Hepatocyte (in vitro differentiated cells): ENCODE measurements at regions not wholly inside any gene's neighbourhood (a gene's known extent, or its start where the extent isn't known, plus 50 kb on each side); places are given as distances from the start of the nearest gene placed in this dataset.

Experiments used
- DNase-seq: peaks from one replicate; pipeline ENCODE4 v3.0.0-alpha.2; 2016; ENCODE audit warnings: low spot score
- H2AFZ ChIP-seq: fragments of 200-600 bp; sonication (generic); 2 replicates; pipeline ENCODE4 v1.6.0; 2016; ENCODE audit warnings: antibody characterized with exemption, mild to moderate bottlenecking
- H3K27ac ChIP-seq: fragments of 200-600 bp; sonication (generic); 2 replicates; pipeline ENCODE4 v1.5.1; 2016; ENCODE audit warnings: mild to moderate bottlenecking
- H3K27me3 ChIP-seq: fragments of 200-600 bp; sonication (generic); 2 replicates; pipeline ENCODE4 v1.6.1; 2016
- H3K36me3 ChIP-seq: fragments of 200-600 bp; sonication (generic); replicated peaks from 2 replicates; pipeline ENCODE4 v1.5.1; 2016; ENCODE audit warnings: low read depth; ENCODE audit not compliant: insufficient read depth
- H3K4me1 ChIP-seq: fragments of 200-600 bp; sonication (generic); 2 replicates; pipeline ENCODE4 v1.5.1; 2016; ENCODE audit warnings: mild to moderate bottlenecking, moderate library complexity; ENCODE audit not compliant: insufficient read depth
- H3K4me2 ChIP-seq: fragments of 200-600 bp; sonication (generic); 2 replicates; pipeline ENCODE4 v1.6.0; 2016
- H3K4me3 ChIP-seq: fragments of 200-600 bp; sonication (generic); 2 replicates; pipeline ENCODE4 v1.5.1; 2016; ENCODE audit warnings: mild to moderate bottlenecking
- H3K79me2 ChIP-seq: fragments of 200-600 bp; sonication (generic); 2 replicates; pipeline ENCODE4 v1.6.0; 2017; ENCODE audit warnings: mild to moderate bottlenecking
- H3K9me2 ChIP-seq: fragments of 200-600 bp; sonication (generic); replicated peaks from 2 replicates; pipeline ENCODE4 v1.6.0; 2017; ENCODE audit warnings: mild to moderate bottlenecking; ENCODE audit not compliant: insufficient read depth
- H3K9me3 ChIP-seq: fragments of 200-600 bp; sonication (generic); 2 replicates; pipeline ENCODE4 v1.5.1; 2016; ENCODE audit warnings: low read depth, mild to moderate bottlenecking
- H4K20me1 ChIP-seq: fragments of 200-600 bp; sonication (generic); 2 replicates; pipeline ENCODE4 v1.6.0; 2016; ENCODE audit warnings: mild to moderate bottlenecking; ENCODE audit not compliant: insufficient read depth, poor library complexity, severe bottlenecking
- EZH2 ChIP-seq: fragments of 200-600 bp; sonication (generic); IDR thresholded peaks from 2 replicates; pipeline ENCODE4 v1.6.1; 2016; ENCODE audit warnings: antibody characterized with exemption, mild to moderate bottlenecking, borderline replicate concordance
- EZH2phosphoT487 ChIP-seq: fragments of 200-600 bp; sonication (generic); IDR thresholded peaks from one replicate; pipeline ENCODE4 v1.6.1; 2018; ENCODE audit warnings: antibody characterized with exemption, mild to moderate bottlenecking, low read depth, moderate library complexity; ENCODE audit not compliant: unreplicated experiment, severe bottlenecking
- WGBS: methylation state at CpG from one replicate; pipeline ENCODE4 v1.1.6; 2016; ENCODE audit warnings: low lambda C conversion rate; ENCODE audit errors: missing lambda C conversion rate; 5-methylcytosine and 5-hydroxymethylcytosine counted together
- TF ChIP-seq, protein P1 (sequence below): fragments of 200-600 bp; sonication (generic); IDR thresholded peaks from 2 replicates; pipeline ENCODE4 v1.5.1; 2016; ENCODE audit warnings: antibody characterized with exemption, mild to moderate bottlenecking; ENCODE audit not compliant: poor library complexity

DNA sequence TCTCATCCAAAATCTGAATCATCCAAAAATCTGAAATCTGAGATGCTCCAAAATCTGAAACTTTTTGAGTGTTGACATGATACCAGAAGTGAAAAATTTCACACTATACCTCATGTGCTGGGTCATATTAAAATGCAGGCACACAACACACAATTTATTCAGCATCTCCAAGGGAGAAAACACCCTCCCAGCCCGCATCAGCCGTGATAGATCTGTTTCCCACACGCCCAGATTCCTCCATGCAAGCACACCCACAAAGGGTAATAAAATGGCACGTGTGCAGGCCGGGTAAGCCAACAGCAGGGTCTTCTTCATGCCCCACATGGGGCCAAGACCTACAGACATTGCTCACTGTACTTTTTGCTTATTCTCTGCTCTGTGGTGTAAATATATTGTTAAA is 173.1 kb upstream of the FERD3L start:
- H3K4me2 ChIP-seq: no peak overlapping the region
- no peaks in the 10 kb centered on the region for H3K4me1 ChIP-seq
- no peak overlapping the region for H3K4me3 ChIP-seq
- H3K9me3 ChIP-seq: no peaks in the 10 kb centered on the region
- DNase-seq: no peak
- no peak overlapping the region for H3K27ac ChIP-seq
- H2AFZ ChIP-seq: no peak overlapping the region
- 91% methylated on average over 5 of the region's 5 CpGs for WGBS
- no peaks in the 10 kb centered on the region for H3K27me3 ChIP-seq
- H3K36me3 ChIP-seq: no peaks in the 10 kb centered on the region
- no peaks in the 10 kb centered on the region for H3K9me2 ChIP-seq
- H3K79me2 ChIP-seq: no peaks in the 10 kb centered on the region
- no peak for TF ChIP-seq EZH2phosphoT487
- TF ChIP-seq, protein P1, sequence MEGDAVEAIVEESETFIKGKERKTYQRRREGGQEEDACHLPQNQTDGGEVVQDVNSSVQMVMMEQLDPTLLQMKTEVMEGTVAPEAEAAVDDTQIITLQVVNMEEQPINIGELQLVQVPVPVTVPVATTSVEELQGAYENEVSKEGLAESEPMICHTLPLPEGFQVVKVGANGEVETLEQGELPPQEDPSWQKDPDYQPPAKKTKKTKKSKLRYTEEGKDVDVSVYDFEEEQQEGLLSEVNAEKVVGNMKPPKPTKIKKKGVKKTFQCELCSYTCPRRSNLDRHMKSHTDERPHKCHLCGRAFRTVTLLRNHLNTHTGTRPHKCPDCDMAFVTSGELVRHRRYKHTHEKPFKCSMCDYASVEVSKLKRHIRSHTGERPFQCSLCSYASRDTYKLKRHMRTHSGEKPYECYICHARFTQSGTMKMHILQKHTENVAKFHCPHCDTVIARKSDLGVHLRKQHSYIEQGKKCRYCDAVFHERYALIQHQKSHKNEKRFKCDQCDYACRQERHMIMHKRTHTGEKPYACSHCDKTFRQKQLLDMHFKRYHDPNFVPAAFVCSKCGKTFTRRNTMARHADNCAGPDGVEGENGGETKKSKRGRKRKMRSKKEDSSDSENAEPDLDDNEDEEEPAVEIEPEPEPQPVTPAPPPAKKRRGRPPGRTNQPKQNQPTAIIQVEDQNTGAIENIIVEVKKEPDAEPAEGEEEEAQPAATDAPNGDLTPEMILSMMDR: no peak
- no peak for TF ChIP-seq EZH2
- H4K20me1 ChIP-seq: no peaks in the 10 kb centered on the region

GRCh38 chr7:19317461-19317860 is 172.2 kb upstream of the FERD3L start:
- Histone ChIP-seq H4K20me1 (no peaks in the 10 kb centered on the region), H3K9me3 (no peaks in the 10 kb centered on the region), H3K27me3 (no peaks in the 10 kb centered on the region), H3K4me1 (no peaks in the 10 kb centered on the region), H3K4me2 (no peak overlapping the region), H3K79me2 (no peaks in the 10 kb centered on the region), H3K36me3 (no peaks in the 10 kb centered on the region), H3K9me2 (no peaks in the 10 kb centered on the region), H3K27ac (no peak overlapping the region), H2AFZ (no peak overlapping the region), H3K4me3 (no peak overlapping the region)
- DNase-seq: no peak
- TF ChIP-seq, protein P1: no peak
- TF ChIP-seq EZH2phosphoT487 (no peak), EZH2 (no peak)

DNA sequence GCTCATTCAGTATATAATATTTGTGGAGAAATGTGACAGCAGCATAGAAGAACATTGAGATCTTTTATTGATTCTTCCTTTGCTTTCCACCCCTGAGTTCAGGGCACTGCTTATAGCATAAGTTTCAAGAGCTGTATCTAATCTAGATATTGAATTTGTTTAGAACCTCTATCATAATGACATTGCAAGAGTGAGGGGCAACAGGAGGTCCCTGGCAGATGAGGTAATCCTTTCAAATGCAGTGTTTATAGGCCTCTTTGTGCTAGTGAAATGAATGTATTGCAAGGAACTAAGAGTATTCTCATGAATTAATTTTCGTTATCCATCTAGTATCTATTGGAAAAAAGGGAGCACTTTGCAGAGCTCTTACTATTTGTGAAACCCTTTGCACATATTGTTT is 167.2 kb upstream of the FERD3L start:
- Histone ChIP-seq H3K36me3 (no peaks in the 10 kb centered on the region), H3K9me3 (no peaks in the 10 kb centered on the region), H3K4me1 (no peaks in the 10 kb centered on the region), H3K9me2 (no peaks in the 10 kb centered on the region), H4K20me1 (no peaks in the 10 kb centered on the region), H3K27ac (no peak overlapping the region), H3K4me2 (no peak overlapping the region), H3K27me3 (no peaks in the 10 kb centered on the region), H3K79me2 (no peaks in the 10 kb centered on the region), H3K4me3 (no peak overlapping the region), H2AFZ (no peak overlapping the region)
- TF ChIP-seq EZH2 (no peak), EZH2phosphoT487 (no peak)
- TF ChIP-seq, protein P1: no peak
- WGBS: 92% methylated on average over 1 of the region's 1 CpG
- DNase-seq: no peak

GRCh38 chr7:19307554-19307953 is 162.3 kb upstream of the FERD3L start:
- no peak for DNase-seq
- 82% methylated on average over 4 of the region's 4 CpGs for WGBS
- no peak overlapping the region for H3K4me2 ChIP-seq
- no peak overlapping the region for H3K27ac ChIP-seq
- no peaks in the 10 kb centered on the region for H3K27me3 ChIP-seq
- H3K9me3 ChIP-seq: no peaks in the 10 kb centered on the region
- H4K20me1 ChIP-seq: no peaks in the 10 kb centered on the region
- no peaks in the 10 kb centered on the region for H3K9me2 ChIP-seq
- H3K79me2 ChIP-seq: no peaks in the 10 kb centered on the region
- H3K4me3 ChIP-seq: no peak overlapping the region
- TF ChIP-seq, protein P1: no peak
- TF ChIP-seq EZH2 (no peak), EZH2phosphoT487 (no peak)
- H2AFZ ChIP-seq: no peak overlapping the region
- H3K4me1 ChIP-seq: peaks cover 5% of the 10 kb centered on the region
- no peaks in the 10 kb centered on the region for H3K36me3 ChIP-seq
